H54 (cell line): ENCODE measurements at regions not wholly inside any gene's neighbourhood (a gene's known extent, or its start where the extent isn't known, plus 50 kb on each side); places are given as distances from the start of the nearest gene placed in this dataset.

Experiments used
- DNase-seq: peaks from one replicate; pipeline ENCODE4 v3.0.0; 2011; ENCODE audit warnings: low spot score, mixed read lengths; ENCODE audit not compliant: insufficient read length
- FAIRE-seq: peaks from 3 replicates; lab custom pipeline; 2011; peaks lifted over from hg19 to GRCh38; lab: Jason Lieb, UNC
- POLR2A ChIP-seq: IDR thresholded peaks from 2 replicates; pipeline ENCODE4 v1.6.1; 2011; ENCODE audit warnings: low read depth, mild to moderate bottlenecking, low read length

GRCh38 chr4:126560794-126561193, 1072.0 kb upstream of the INTU start:
- DNase-seq (no peak), FAIRE-seq (no peak)
- TF ChIP-seq POLR2A: no peak

GRCh38 chr4:126563389-126563788, 1069.4 kb upstream of the INTU start:
- FAIRE-seq: no peak
- TF ChIP-seq POLR2A: no peak

GRCh38 chr4:126564283-126564854, 1068.4 kb upstream of the INTU start:
- TF ChIP-seq POLR2A: no peak
- no peak for DNase-seq
- FAIRE-seq: no peak

More at GRCh38 chr4:126563389-126563788, 1069.4 kb upstream of the INTU start:
- no peak for DNase-seq

- no peak for FAIRE-seq
These were observed 1063.8 kb upstream of the INTU start for GRCh38 chr4:126568652-126569570.

GRCh38 chr4:126572264-126572663, 1060.5 kb upstream of the INTU start:
- DNase-seq: no peak
- FAIRE-seq: no peak
- TF ChIP-seq POLR2A: no peak

More at GRCh38 chr4:126568652-126569570, 1063.8 kb upstream of the INTU start:
- DNase-seq: no peak
- no peak for TF ChIP-seq POLR2A

- TF ChIP-seq POLR2A: no peak
- DNase-seq: no peak
- no peak for FAIRE-seq
These were observed 1050.0 kb upstream of the INTU start for GRCh38 chr4:126582737-126583136.

GRCh38 chr4:126583509-126583908, 1049.2 kb upstream of the INTU start:
- DNase-seq (no peak), FAIRE-seq (no peak)
- no peak for TF ChIP-seq POLR2A

- no peak for FAIRE-seq
- TF ChIP-seq POLR2A: no peak
- no peak for DNase-seq
These were observed 1041.2 kb upstream of the INTU start for GRCh38 chr4:126591583-126591982.

- FAIRE-seq: no peak
- TF ChIP-seq POLR2A: no peak
- no peak for DNase-seq
These were observed 1040.7 kb upstream of the INTU start for GRCh38 chr4:126592088-126592487.

- TF ChIP-seq POLR2A: no peak
- no peak for FAIRE-seq
- no peak for DNase-seq
These were observed 1039.1 kb upstream of the INTU start for GRCh38 chr4:126593626-126594025.

- no peak for TF ChIP-seq POLR2A
- FAIRE-seq (no peak), DNase-seq (no peak)
These were observed 1037.1 kb upstream of the INTU start for GRCh38 chr4:126595643-126596042.

GRCh38 chr4:126599746-126600145, 1033.0 kb upstream of the INTU start:
- DNase-seq: no peak
- no peak for FAIRE-seq
- no peak for TF ChIP-seq POLR2A

- FAIRE-seq: no peak
- no peak for DNase-seq
- TF ChIP-seq POLR2A: no peak
These were observed 1029.5 kb upstream of the INTU start for GRCh38 chr4:126603210-126603609.

- DNase-seq (no peak), FAIRE-seq (no peak)
- no peak for TF ChIP-seq POLR2A
These were observed 1028.9 kb upstream of the INTU start for GRCh38 chr4:126603825-126604224.
